Breast epithelium (tissue), 4 donors: ENCODE measurements at regions not wholly inside any gene's neighbourhood (a gene's known extent, or its start where the extent isn't known, plus 50 kb on each side); places are given as distances from the start of the nearest gene placed in this dataset.
"Not testable (repeated sequence)": the region's sequence is repeated elsewhere in the genome, so short reads cannot be mapped to it uniquely, and the experiment has no call there.

ENCODE experiments used
- DNase-seq, 2 donors: peaks; one replicate each; pipeline ENCODE4 v3.0.0-alpha.2; 2019; ENCODE audit warnings: low spot score in 2 of 2
- H3K27ac ChIP-seq, 2 donors: fragments of 200-600 bp; sonication (generic) in 1 of 2; one replicate each; pipeline ENCODE4 v1.5.1; 2016 to 2019; ENCODE audit warnings: mild to moderate bottlenecking in 1 of 2
- H3K27me3 ChIP-seq, 2 donors: fragments of 200-600 bp; sonication (generic) in 1 of 2; one replicate each; pipeline versions ENCODE4 v1.5.1 to v1.6.0; 2017 to 2019; ENCODE audit warnings: control low read depth in 1 of 2, mild to moderate bottlenecking in 1 of 2
- H3K36me3 ChIP-seq: fragments of 200-600 bp; one replicate; pipeline ENCODE4 v1.5.1; 2019
- H3K4me1 ChIP-seq, 2 donors: fragments of 200-600 bp; sonication (generic); one replicate each; pipeline ENCODE4 v1.5.1; 2016 to 2019; ENCODE audit warnings: control low read depth in 1 of 2
- H3K4me3 ChIP-seq, 3 donors: fragments of 200-600 bp; sonication (generic); 1 replicate in 2 of 3; 2 replicates in 1 of 3; pipeline ENCODE4 v1.5.1; 2016 to 2019; ENCODE audit warnings: mild to moderate bottlenecking in 3 of 3, moderate library complexity in 2 of 3
- H3K9me3 ChIP-seq, 2 donors: fragments of 200-600 bp; sonication (generic) in 1 of 2; one replicate each; pipeline ENCODE4 v1.5.1; 2016 to 2019; ENCODE audit warnings: control low read depth in 1 of 2
- intact Hi-C: fragments of 100-400 bp; cut with DNase I; formaldehyde crosslinking; loops from one replicate; pipeline ENCODE4 v1.15.1; 2023; ENCODE audit warnings: low total_unique reads

DNA sequence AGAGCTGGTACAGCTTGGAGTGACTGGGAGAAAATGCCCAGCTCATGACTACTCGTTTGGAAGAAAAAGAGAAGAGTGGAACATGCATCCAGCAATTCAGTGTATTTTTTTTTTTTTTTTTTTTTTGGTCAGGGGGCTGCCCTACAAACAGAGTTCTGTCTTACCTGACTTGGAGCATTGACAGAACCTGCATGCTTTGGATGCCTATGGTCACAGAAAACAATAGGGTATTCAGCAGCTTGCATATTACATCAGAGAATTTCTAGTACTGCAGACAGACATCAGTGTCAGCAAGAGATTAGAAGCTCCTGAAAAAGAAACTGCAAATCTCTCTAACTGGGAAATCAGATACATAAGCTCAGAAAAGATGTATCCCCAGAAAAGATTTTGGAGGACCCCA, 894.4 kb downstream of the SPATA31A7 start:
- H3K36me3 ChIP-seq, intact Hi-C loops, H3K4me1 ChIP-seq, H3K27ac ChIP-seq, H3K4me3 ChIP-seq, DNase-seq, H3K9me3 ChIP-seq, H3K27me3 ChIP-seq: not testable (repeated sequence)

GRCh38 chr9:62095714-62096345, 906.0 kb downstream of the SPATA31A7 start:
- H3K4me3 ChIP-seq, intact Hi-C loops, DNase-seq, H3K36me3 ChIP-seq, H3K4me1 ChIP-seq, H3K27ac ChIP-seq, H3K9me3 ChIP-seq, H3K27me3 ChIP-seq: not testable (repeated sequence)

- intact Hi-C loops, H3K9me3 ChIP-seq, H3K27me3 ChIP-seq, H3K4me3 ChIP-seq, DNase-seq, H3K36me3 ChIP-seq, H3K27ac ChIP-seq, H3K4me1 ChIP-seq: not testable (repeated sequence)
These were observed 920.6 kb downstream of the SPATA31A7 start for GRCh38 chr9:62110486-62110885.

DNA sequence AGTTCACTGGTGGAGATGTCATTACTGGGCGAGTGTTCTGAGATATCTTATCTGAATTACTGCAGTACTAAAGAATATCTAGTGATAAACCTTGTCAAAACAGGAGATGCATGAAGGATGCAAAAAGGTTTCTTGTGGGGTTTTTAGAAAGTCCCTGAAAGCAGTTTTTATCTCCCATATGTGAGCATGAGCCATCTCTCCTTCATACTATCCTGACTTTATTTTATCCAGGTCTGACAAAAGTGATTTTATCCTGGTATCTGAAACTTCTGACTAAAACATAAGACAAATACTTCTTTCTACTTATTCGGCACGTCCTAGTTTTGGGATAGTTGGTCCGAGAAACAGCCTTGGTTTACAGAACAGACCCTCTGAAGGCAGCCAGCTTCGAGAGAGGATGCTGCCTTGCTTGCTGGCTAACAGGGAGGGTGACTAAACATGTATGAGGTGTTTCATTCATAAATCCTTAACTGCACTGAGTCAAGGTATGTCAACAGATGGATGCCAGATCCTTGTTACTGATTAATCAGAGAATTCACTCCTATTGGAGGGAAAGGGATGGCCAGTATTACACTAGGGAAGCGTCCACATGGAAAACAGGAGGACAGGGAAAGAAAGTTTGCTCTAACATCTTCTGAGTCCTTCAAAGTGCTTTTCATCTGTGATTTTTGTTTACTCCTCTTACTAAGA, 927.3 kb downstream of the SPATA31A7 start:
- H3K4me3 ChIP-seq, DNase-seq, H3K27ac ChIP-seq, H3K9me3 ChIP-seq, intact Hi-C loops, H3K4me1 ChIP-seq, H3K27me3 ChIP-seq, H3K36me3 ChIP-seq: not testable (repeated sequence)

GRCh38 chr9:62119656-62120055, 929.8 kb downstream of the SPATA31A7 start:
- H3K27ac ChIP-seq, DNase-seq, H3K9me3 ChIP-seq, H3K36me3 ChIP-seq, H3K4me3 ChIP-seq, intact Hi-C loops, H3K4me1 ChIP-seq, H3K27me3 ChIP-seq: not testable (repeated sequence)

DNA sequence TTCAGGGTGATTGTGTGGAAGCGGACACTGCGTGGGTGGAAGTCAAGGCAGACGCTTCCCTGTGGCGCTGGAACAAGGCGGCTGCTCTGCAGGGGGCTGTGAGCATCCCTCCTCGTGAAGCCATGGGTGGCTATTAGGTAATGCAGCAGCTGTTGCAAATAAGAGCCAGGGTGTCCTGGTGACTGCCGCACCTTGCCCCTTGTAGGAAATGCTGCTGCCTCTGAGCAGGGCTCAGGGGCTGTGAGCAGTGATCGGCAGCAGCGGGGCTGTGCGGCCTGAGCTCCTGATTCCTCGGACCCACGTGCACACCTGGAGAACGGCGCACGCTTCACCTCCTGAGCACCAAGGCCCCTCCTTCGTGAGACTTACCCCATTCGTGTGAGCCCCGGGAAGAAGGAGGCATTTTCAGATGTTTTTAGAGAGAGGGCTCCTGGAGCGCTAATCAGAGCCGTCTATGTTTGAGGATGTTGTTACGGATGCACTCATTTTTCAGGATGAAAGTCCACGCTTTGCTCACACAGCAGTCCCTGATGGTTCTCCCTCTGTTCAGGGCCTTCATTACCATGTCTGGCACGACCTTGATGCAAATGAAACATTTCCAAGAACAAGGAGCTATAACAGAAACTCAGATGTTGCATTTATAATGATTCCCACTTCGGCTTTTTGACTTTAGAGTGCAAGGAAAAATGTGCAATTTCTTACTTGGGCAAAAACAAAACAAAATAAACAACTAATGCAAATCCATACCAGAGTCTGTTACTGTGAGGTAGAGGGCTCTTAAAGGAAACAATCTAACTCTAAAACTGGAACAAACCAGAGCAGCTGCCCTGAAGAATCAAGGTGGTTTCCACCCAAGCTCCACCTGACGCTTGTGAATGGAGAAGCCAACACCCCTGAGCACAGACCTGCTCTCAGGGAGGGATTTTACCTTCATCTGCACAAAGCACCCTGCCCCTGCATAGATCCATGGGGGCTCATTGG, 936.1 kb downstream of the SPATA31A7 start:
- H3K9me3 ChIP-seq, intact Hi-C loops, H3K4me1 ChIP-seq, H3K4me3 ChIP-seq, H3K27ac ChIP-seq, H3K27me3 ChIP-seq, DNase-seq, H3K36me3 ChIP-seq: not testable (repeated sequence)

DNA sequence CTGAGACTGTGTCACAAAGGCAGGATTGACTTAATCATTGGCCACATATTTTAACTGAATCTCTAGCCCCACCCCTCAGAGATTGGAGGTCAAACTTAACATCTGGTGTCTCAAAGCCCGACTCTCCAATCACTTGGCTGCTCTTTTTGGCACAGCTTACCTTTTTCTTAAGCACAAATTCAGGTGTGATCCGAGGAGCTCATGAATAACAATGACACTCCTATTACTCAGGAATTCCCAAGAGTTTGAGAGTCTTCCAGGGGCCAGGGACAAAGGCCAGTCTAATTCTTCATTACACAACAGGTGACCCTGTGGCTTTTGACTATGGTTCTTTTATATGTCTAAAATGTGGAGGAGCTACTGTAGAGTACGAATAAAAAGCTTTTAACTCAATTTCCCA, 945.2 kb downstream of the SPATA31A7 start:
- H3K27me3 ChIP-seq, H3K27ac ChIP-seq, DNase-seq, H3K9me3 ChIP-seq, intact Hi-C loops, H3K36me3 ChIP-seq, H3K4me3 ChIP-seq, H3K4me1 ChIP-seq: not testable (repeated sequence)

GRCh38 chr9:62145648-62146047, 955.8 kb downstream of the SPATA31A7 start:
- DNase-seq, H3K4me3 ChIP-seq, H3K27ac ChIP-seq, intact Hi-C loops, H3K9me3 ChIP-seq, H3K4me1 ChIP-seq, H3K27me3 ChIP-seq, H3K36me3 ChIP-seq: not testable (repeated sequence)
